ENCODE measurements at regions not wholly inside any gene's neighbourhood (a gene's known extent, or its start where the extent isn't known, plus 50 kb on each side); places are given as distances from the start of the nearest gene placed in this dataset.

DNA sequence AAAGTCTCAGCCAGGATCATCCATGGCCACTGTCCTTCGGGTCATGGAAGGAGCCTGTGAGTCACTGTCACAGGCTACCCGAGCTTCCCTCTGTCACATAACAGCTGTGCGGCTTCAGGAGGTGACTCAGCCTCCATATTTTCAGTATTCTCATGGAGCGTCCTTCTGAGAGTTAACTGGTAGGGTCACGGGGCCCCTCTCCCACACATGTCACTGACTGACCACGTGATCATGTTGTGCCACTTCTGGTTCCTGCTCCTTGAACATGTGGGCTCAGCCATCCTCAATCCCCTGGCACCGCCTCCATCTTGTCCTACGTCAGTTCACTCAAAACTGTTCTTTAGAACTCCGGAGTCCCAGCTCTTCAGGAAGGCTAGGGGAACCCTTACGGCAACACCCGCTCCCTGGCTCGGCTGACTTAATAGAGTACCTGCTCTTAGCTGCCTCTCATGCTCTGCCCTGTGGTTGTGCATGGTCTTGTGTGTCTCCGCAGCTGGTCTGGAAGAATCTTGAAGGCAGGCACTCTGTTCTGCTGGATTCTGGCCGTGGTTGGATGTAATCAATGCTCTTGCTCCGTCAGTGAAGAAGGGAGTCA, 182.8 kb downstream of the ICE1 start:
- Histone ChIP-seq H3K9me3 (no peaks in the 10 kb centered on the region), H3K4me3 (no peak overlapping the region), H3K27ac (no peak overlapping the region), H3K4me1 (no peaks in the 10 kb centered on the region), H3K36me3 (no peaks in the 10 kb centered on the region), H3K27me3 (no peaks in the 10 kb centered on the region)
- 60 to 77% methylated on average over 1 to 15 of the region's 15 CpGs for WGBS, 2 donors (ENCODE audit: low coverage in 1 of 2)
- no peak for DNase-seq
- in situ Hi-C loops (cut with MboI; ENCODE audit: low pct_ligation_motif_present in 1 of 4, low pct_unique_long_range_greater_than_20kb in 1 of 4, low sequenced_read_pairs in 3 of 4): no loop called here
- TF ChIP-seq POLR2A (IDR thresholded peaks at IDR 0.05): no peak
- TF ChIP-seq, protein P1, sequence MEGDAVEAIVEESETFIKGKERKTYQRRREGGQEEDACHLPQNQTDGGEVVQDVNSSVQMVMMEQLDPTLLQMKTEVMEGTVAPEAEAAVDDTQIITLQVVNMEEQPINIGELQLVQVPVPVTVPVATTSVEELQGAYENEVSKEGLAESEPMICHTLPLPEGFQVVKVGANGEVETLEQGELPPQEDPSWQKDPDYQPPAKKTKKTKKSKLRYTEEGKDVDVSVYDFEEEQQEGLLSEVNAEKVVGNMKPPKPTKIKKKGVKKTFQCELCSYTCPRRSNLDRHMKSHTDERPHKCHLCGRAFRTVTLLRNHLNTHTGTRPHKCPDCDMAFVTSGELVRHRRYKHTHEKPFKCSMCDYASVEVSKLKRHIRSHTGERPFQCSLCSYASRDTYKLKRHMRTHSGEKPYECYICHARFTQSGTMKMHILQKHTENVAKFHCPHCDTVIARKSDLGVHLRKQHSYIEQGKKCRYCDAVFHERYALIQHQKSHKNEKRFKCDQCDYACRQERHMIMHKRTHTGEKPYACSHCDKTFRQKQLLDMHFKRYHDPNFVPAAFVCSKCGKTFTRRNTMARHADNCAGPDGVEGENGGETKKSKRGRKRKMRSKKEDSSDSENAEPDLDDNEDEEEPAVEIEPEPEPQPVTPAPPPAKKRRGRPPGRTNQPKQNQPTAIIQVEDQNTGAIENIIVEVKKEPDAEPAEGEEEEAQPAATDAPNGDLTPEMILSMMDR (IDR thresholded peaks at IDR 0.05): no peak
- no peak for TF ChIP-seq POLR2AphosphoS5 (IDR thresholded peaks at IDR 0.05)
- intact Hi-C loops (cut with DNase I; ENCODE audit: low total_unique reads): no loop called here

DNA sequence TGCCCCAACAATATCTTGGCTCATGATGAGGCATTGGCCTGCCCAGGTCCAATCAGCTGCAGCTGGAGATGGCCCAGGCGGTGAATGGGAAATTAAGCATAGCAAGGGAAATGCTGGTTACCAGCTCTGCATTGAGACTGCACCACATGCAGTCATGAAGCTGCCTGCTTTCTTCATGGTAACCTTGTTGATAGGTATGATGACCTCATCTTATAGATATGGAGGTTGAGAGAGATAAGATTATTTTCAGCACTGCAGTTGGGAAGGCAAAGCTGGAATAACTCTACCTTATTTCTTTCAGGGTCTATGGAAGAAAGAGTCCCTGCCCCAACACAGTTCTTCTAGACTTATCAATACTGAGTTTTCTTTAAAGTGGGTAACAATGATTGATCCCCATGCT, 180.1 kb downstream of the ICE1 start:
- intact Hi-C loops (cut with DNase I; ENCODE audit: low total_unique reads) (no loop called here), in situ Hi-C loops (cut with MboI; ENCODE audit: low pct_ligation_motif_present in 1 of 4, low pct_unique_long_range_greater_than_20kb in 1 of 4, low sequenced_read_pairs in 3 of 4) (no loop called here)
- Histone ChIP-seq H3K4me3 (no peak overlapping the region), H3K36me3 (no peaks in the 10 kb centered on the region), H3K27ac (no peak overlapping the region), H3K9me3 (no peaks in the 10 kb centered on the region), H3K27me3 (no peaks in the 10 kb centered on the region), H3K4me1 (no peaks in the 10 kb centered on the region)
- no peak for DNase-seq
- TF ChIP-seq EP300 (IDR thresholded peaks at IDR 0.05; ENCODE audit: low read depth): no peak
- 92% methylated on average over 1 of the region's 1 CpG; no CpG with 5 or more reads in 1 of the 2 donors for WGBS, 2 donors (ENCODE audit: low coverage in 1 of 2)

DNA sequence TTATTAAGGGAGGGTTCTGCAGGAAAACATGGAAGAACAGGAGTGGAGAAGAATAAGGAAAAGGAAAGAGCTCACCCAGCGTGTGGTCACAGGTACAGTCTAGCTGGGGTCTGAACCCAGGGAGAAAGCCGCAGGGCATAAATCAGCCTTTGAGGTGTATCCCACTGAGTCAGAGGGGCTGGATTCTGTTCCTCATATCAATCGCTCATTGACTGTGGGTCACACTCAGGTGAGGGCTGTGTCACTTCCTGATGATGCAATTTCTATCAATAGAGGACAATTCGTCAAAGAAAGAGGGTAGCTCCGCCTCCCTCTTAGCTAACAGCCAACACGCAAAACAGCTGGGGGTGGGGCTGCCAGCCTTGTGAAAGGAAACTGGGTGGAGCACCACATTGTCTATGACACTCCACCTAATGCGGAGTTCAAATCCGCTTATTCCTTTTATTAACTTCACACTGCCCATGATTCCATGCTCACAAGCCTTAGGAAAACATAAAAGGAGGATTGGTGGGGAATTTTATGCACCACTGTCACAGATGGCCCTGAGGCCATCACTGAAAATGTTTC, 176.2 kb downstream of the ICE1 start:
- no peak overlapping the region for H3K4me3 ChIP-seq
- no peak for DNase-seq
- no peaks in the 10 kb centered on the region for H3K4me1 ChIP-seq
- no peaks in the 10 kb centered on the region for H3K27me3 ChIP-seq
- in situ Hi-C loops (cut with MboI; ENCODE audit: low pct_ligation_motif_present in 1 of 4, low pct_unique_long_range_greater_than_20kb in 1 of 4, low sequenced_read_pairs in 3 of 4) (no loop called here), intact Hi-C loops (cut with DNase I; ENCODE audit: low total_unique reads) (no loop called here)
- TF ChIP-seq POLR2AphosphoS5 (IDR thresholded peaks at IDR 0.05) (no peak), EP300 (IDR thresholded peaks at IDR 0.05; ENCODE audit: low read depth) (no peak)
- TF ChIP-seq, protein P1 (IDR thresholded peaks at IDR 0.05): no peak
- WGBS, 2 donors (ENCODE audit: low coverage in 1 of 2): 79 to 80% methylated on average over 1 to 8 of the region's 8 CpGs
- no peaks in the 10 kb centered on the region for H3K9me3 ChIP-seq
- no peaks in the 10 kb centered on the region for H3K36me3 ChIP-seq
- H3K27ac ChIP-seq: no peak overlapping the region

DNA sequence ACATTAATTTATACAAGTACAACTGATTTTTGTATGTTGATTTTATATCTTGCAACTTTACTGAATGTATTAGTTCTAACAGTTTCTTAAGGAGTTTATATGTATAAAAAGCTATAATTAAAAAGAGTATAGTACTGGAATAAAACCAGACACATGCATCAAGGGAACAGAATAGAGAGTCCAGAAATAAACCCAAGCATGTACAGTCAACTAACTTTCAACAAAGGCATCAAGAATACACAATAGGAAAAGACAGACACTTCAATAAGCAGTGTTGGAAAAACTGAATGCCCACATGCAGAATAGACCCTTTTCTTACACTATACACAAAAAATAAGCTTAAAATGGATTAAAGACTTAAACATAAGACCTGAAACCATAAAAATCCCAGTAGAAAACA, 170.9 kb downstream of the ICE1 start:
- DNase-seq: no peak
- Histone ChIP-seq H3K9me3 (no peaks in the 10 kb centered on the region), H3K4me1 (no peaks in the 10 kb centered on the region), H3K36me3 (no peaks in the 10 kb centered on the region), H3K4me3 (no peak overlapping the region), H3K27ac (no peak overlapping the region), H3K27me3 (no peaks in the 10 kb centered on the region)
- in situ Hi-C loops (cut with MboI; ENCODE audit: low pct_ligation_motif_present in 1 of 4, low pct_unique_long_range_greater_than_20kb in 1 of 4, low sequenced_read_pairs in 3 of 4) (no loop called here), intact Hi-C loops (cut with DNase I; ENCODE audit: low total_unique reads) (no loop called here)
- no peak for TF ChIP-seq EP300 (IDR thresholded peaks at IDR 0.05; ENCODE audit: low read depth)
- TF ChIP-seq, protein P1 (IDR thresholded peaks at IDR 0.05): no peak
- TF ChIP-seq POLR2A (IDR thresholded peaks at IDR 0.05): no peak
- TF ChIP-seq POLR2AphosphoS5 (IDR thresholded peaks at IDR 0.05): no peak

DNA sequence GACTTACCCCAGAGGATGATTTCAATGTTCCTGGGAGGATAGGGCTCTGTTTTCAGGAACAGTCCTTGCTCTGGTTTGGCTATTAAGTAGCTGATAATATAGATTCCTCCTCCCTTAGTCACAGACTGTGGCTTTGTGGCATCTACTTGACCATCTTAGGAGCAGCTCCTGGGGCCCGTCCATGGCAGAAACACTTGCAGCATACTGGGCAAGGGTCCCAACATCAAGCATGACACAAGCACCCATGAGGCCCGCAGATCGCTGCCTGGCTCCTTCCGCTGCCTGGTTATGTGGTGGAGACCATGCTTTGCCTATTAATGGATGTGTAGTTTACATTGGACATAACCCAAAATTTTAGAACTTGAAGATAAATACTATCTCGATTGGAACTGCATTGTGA, 170.1 kb downstream of the ICE1 start:
- 45 to 74% methylated on average over 1 to 5 of the region's 5 CpGs for WGBS, 2 donors (ENCODE audit: low coverage in 1 of 2)
- H3K9me3 ChIP-seq: no peaks in the 10 kb centered on the region
- H3K27me3 ChIP-seq: no peaks in the 10 kb centered on the region
- H3K36me3 ChIP-seq: no peaks in the 10 kb centered on the region
- intact Hi-C loops (cut with DNase I; ENCODE audit: low total_unique reads): no loop called here
- DNase-seq: no peak
- in situ Hi-C loops (cut with MboI; ENCODE audit: low pct_ligation_motif_present in 1 of 4, low pct_unique_long_range_greater_than_20kb in 1 of 4, low sequenced_read_pairs in 3 of 4): no loop called here
- no peak overlapping the region for H3K27ac ChIP-seq
- TF ChIP-seq EP300 (IDR thresholded peaks at IDR 0.05; ENCODE audit: low read depth) (no peak), POLR2A (IDR thresholded peaks at IDR 0.05) (no peak), POLR2AphosphoS5 (IDR thresholded peaks at IDR 0.05) (no peak)
- TF ChIP-seq, protein P1 (IDR thresholded peaks at IDR 0.05): no peak
- no peaks in the 10 kb centered on the region for H3K4me1 ChIP-seq
- H3K4me3 ChIP-seq: no peak overlapping the region

All from transverse colon (tissue), 4 donors.